ENCODE measurements at regions not wholly inside any gene's neighbourhood (a gene's known extent, or its start where the extent isn't known, plus 50 kb on each side); places are given as distances from the start of the nearest gene placed in this dataset.
"Not testable (repeated sequence)": the region's sequence is repeated elsewhere in the genome, so short reads cannot be mapped to it uniquely, and the experiment has no call there.

- DNase-seq (ENCODE audit: low read depth); H3K4me3 ChIP-seq (ENCODE audit: low read depth, low read length): not testable (repeated sequence)
Measured at GRCh38 chrY:3491423-3491822, 87.4 kb upstream of the TGIF2LY start.

GRCh38 chrY:3494539-3494938, 84.3 kb upstream of the TGIF2LY start:
- DNase-seq (ENCODE audit: low read depth) = peak; percentile 23
- not testable (repeated sequence) for H3K4me3 ChIP-seq (ENCODE audit: low read depth, low read length)

- peak; percentile 45 for TF ChIP-seq CTCF (IDR thresholded peaks at IDR 0.05; ENCODE audit: control insufficient read depth, extremely low read depth, insufficient read depth)
- DNase-seq (ENCODE audit: low read depth) = peak; percentile 13
- not testable (repeated sequence) for H3K4me3 ChIP-seq (ENCODE audit: low read depth, low read length)
Measured at GRCh38 chrY:3527040-3527439, 51.8 kb upstream of the TGIF2LY start.
